K562 (cell line): ENCODE measurements at regions not wholly inside any gene's neighbourhood (a gene's known extent, or its start where the extent isn't known, plus 50 kb on each side); places are given as distances from the start of the nearest gene placed in this dataset.

Experiments used
- ATAC-seq: fragments of 200-7000 bp; cut with Tn5 transposase; 3 replicates; pipeline ENCODE4 v1.9.1; 2020; ENCODE audit warnings: moderate library complexity
- BruUV-seq: library from RNA; stranded (reverse); fragments of 400-500 nt; replicated peaks from 2 replicates; lab custom pipeline; 2021; lab: Mats Ljungman, UMichigan
- CTCF ChIA-PET: fragments of 300-600 bp; formaldehyde crosslinking; extraction: SDS; loops from one replicate; lab custom pipeline; 2021; ENCODE audit warnings: low intra/inter-chr PET ratio; lab: Yijun Ruan, JAX
- POLR2A ChIA-PET: fragments of 300-600, 350-650 bp; sonication (Branson Sonifier 250); formaldehyde crosslinking; extraction: SDS; loops from one replicate; lab custom pipeline; 2021; ENCODE audit warnings: antibody characterized with exemption, inconsistent platforms; lab: Yijun Ruan, JAX
- DNase-seq, 4 experiments: peaks; one replicate each; pipeline versions ENCODE4 v3.0.0 to v3.0.0-alpha.2; 2011 to 2018; ENCODE audit warnings: low spot score in 3 of 4, mixed read lengths in 3 of 4; ENCODE audit errors: extremely low read depth in 1 of 4
- FAIRE-seq: peaks from 2 replicates; lab custom pipeline; 2011; peaks lifted over from hg19 to GRCh38; lab: Jason Lieb, UNC
- H2AFZ ChIP-seq: 2 replicates; pipeline ENCODE4 v1.6.0; 2011; ENCODE audit warnings: low read depth, low read length, control low read depth, inconsistent platforms
- H3K27ac ChIP-seq: fragments of 200-600 bp; 3 replicates; pipeline ENCODE4 v1.8.0; 2011; ENCODE audit warnings: low read depth, mild to moderate bottlenecking, control low read depth, inconsistent platforms, low read length, moderate library complexity, mixed read lengths; ENCODE audit errors: extremely low read depth
- H3K27me3 ChIP-seq, 2 experiments: fragments of 300-600 bp in 1 of 2; 2 replicates in 1 of 2; 3 replicates in 1 of 2; pipeline versions ENCODE4 v1.6.0 to v1.8.0; 2011; ENCODE audit warnings: inconsistent platforms in 2 of 2, low read length in 2 of 2, mild to moderate bottlenecking in 1 of 2, mixed read lengths in 1 of 2, moderate library complexity in 1 of 2; ENCODE audit not compliant: control insufficient read depth in 2 of 2, insufficient read depth in 2 of 2
- H3K36me3 ChIP-seq: fragments of 300-600 bp; 3 replicates; pipeline ENCODE4 v1.8.0; 2011; ENCODE audit warnings: mild to moderate bottlenecking, low read length, inconsistent platforms; ENCODE audit not compliant: control insufficient read depth, insufficient read depth
- H3K4me1 ChIP-seq, 2 experiments: fragments of 200-600 bp in 1 of 2; replicated peaks in 1 of 2; 2 replicates in 1 of 2; 3 replicates in 1 of 2; pipeline versions ENCODE4 v1.5.1 to v1.8.0; 2011; ENCODE audit warnings: inconsistent platforms in 2 of 2, low read length in 2 of 2, mild to moderate bottlenecking in 1 of 2, mixed read lengths in 1 of 2, moderate library complexity in 1 of 2; ENCODE audit not compliant: control insufficient read depth in 2 of 2, insufficient read depth in 2 of 2
- H3K4me2 ChIP-seq: 2 replicates; pipeline ENCODE4 v1.6.1; 2011; ENCODE audit warnings: low read length, control low read depth, inconsistent platforms, mixed read lengths; ENCODE audit not compliant: insufficient read depth
- H3K4me3 ChIP-seq: fragments of 200-600 bp; sonication (generic), shearing (Covaris generic); 2 replicates; pipeline ENCODE4 v1.5.1; 2016; ENCODE audit warnings: control low read depth, inconsistent platforms
- H3K79me2 ChIP-seq: fragments of 200-600 bp; 3 replicates; pipeline ENCODE4 v1.8.0; 2011; ENCODE audit warnings: low read length, inconsistent platforms; ENCODE audit not compliant: control insufficient read depth, insufficient read depth
- H3K9ac ChIP-seq, 2 experiments: 2 replicates each; pipeline versions ENCODE4 v1.6.0 to v1.6.1; 2011; ENCODE audit warnings: low read depth in 2 of 2, low read length in 2 of 2, control low read depth in 1 of 2, inconsistent platforms in 1 of 2, mild to moderate bottlenecking in 1 of 2, mixed read lengths in 1 of 2; ENCODE audit not compliant: insufficient read depth in 1 of 2
- H3K9me1 ChIP-seq: one replicate; pipeline ENCODE4 v1.6.0; 2011; ENCODE audit warnings: inconsistent platforms, mild to moderate bottlenecking, low read length, moderate library complexity; ENCODE audit not compliant: control insufficient read depth, insufficient read depth
- H3K9me3 ChIP-seq: replicated peaks from 2 replicates; pipeline ENCODE4 v1.5.1; 2011; ENCODE audit warnings: low read depth, low read length, inconsistent platforms; ENCODE audit not compliant: control insufficient read depth, insufficient read depth
- H4K20me1 ChIP-seq: replicated peaks from 2 replicates; pipeline ENCODE4 v1.6.1; 2011; ENCODE audit warnings: low read length, inconsistent platforms, mixed read lengths; ENCODE audit not compliant: control insufficient read depth, insufficient read depth
- EGR1 ChIP-seq: fragments of 450-650 bp; conservative IDR thresholded peaks from 2 replicates; pipeline ENCODE4 v1.6.1; 2017; ENCODE audit warnings: mild to moderate bottlenecking
- HNRNPK ChIP-seq: fragments of 200-400 bp; formaldehyde crosslinking; IDR thresholded peaks from one replicate; pipeline ENCODE4 v1.6.1; 2018; ENCODE audit warnings: mild to moderate bottlenecking, low read depth, low read length; ENCODE audit not compliant: poor library complexity, severe bottlenecking
- JUNB ChIP-seq: fragments of 450-650 bp; formaldehyde crosslinking; conservative IDR thresholded peaks from 2 replicates; pipeline ENCODE4 v1.4.0; 2020; ENCODE audit warnings: mild to moderate bottlenecking
- NFRKB ChIP-seq: fragments of 450-650 bp; IDR thresholded peaks from 2 replicates; pipeline ENCODE4 v1.6.1; 2016; ENCODE audit warnings: low read depth
- TAF9B ChIP-seq: fragments of 450-650 bp; IDR thresholded peaks from 2 replicates; pipeline ENCODE4 v1.6.1; 2018; ENCODE audit warnings: mild to moderate bottlenecking; ENCODE audit not compliant: partially characterized antibody
- XRCC5 ChIP-seq: fragments of 200-400 bp; formaldehyde crosslinking; IDR thresholded peaks from 2 replicates; pipeline ENCODE4 v1.6.1; 2017; ENCODE audit warnings: low read depth, mild to moderate bottlenecking, low read length
- ZNF277 ChIP-seq: fragments of 250-450 bp; sonication (Bioruptor Pico); IDR thresholded peaks from 2 replicates; pipeline ENCODE4 v1.8.0; 2022; ENCODE audit warnings: inconsistent platforms, mild to moderate bottlenecking, moderate library complexity, borderline replicate concordance
- WGBS: fragments of 100-300 bp; shearing (Covaris generic); methylation state at CpG from one replicate; pipeline ENCODE4 v1.1.6; 2016; ENCODE audit warnings: low coverage, mixed read lengths; ENCODE audit not compliant: insufficient coverage; ENCODE audit errors: missing lambda C conversion rate; 5-methylcytosine and 5-hydroxymethylcytosine counted together
- in situ Hi-C: fragments of 300-500 bp; cut with MboI; formaldehyde crosslinking; loops from 4 replicates; pipeline ENCODE4 v1.15.0; 2018; ENCODE audit warnings: inconsistent platforms, mixed read lengths
- intact Hi-C: fragments of 100-400 bp; cut with micrococcal nuclease; formaldehyde crosslinking; loops from 2 replicates; pipeline ENCODE4 v1.14.2; 2022
- TF ChIP-seq, protein P1 (sequence below): IDR thresholded peaks from 2 replicates; pipeline ENCODE4 v1.6.1; 2011; ENCODE audit warnings: borderline replicate concordance, low read depth, mild to moderate bottlenecking, moderate library complexity, low read length; ENCODE audit not compliant: insufficient read depth, poor library complexity, severe bottlenecking
- TF ChIP-seq, protein P2 (sequence below), 2 experiments: fragments of 450-650 bp in 1 of 2; sonication (generic) in 1 of 2; formaldehyde crosslinking in 1 of 2; IDR thresholded peaks; 2 replicates each; pipeline versions ENCODE4 v1.7.1 to v1.9.0; 2016 to 2022; ENCODE audit warnings: inconsistent platforms in 1 of 2, mild to moderate bottlenecking in 1 of 2, missing genetic modification reagents in 1 of 2

GRCh38 chr3:20751296-20751695 lies 565.3 kb upstream of the SGO1 start:
- H3K79me2 ChIP-seq = no peaks in the 10 kb centered on the region
- DNase-seq (no peak), ATAC-seq (no peak), FAIRE-seq (no peak)
- POLR2A ChIA-PET = no interaction called here
- H3K4me3 ChIP-seq = no peak overlapping the region
- H3K9me3 ChIP-seq = no peaks in the 10 kb centered on the region
- BruUV-seq = no TSS peak
- CTCF ChIA-PET = no interaction called here
- no peak overlapping the region for H3K9ac ChIP-seq
- no peak for TF ChIP-seq TAF9B
- no peak for TF ChIP-seq XRCC5
- TF ChIP-seq NFRKB = no peak
- TF ChIP-seq EGR1 = no peak
- TF ChIP-seq, protein P1, sequence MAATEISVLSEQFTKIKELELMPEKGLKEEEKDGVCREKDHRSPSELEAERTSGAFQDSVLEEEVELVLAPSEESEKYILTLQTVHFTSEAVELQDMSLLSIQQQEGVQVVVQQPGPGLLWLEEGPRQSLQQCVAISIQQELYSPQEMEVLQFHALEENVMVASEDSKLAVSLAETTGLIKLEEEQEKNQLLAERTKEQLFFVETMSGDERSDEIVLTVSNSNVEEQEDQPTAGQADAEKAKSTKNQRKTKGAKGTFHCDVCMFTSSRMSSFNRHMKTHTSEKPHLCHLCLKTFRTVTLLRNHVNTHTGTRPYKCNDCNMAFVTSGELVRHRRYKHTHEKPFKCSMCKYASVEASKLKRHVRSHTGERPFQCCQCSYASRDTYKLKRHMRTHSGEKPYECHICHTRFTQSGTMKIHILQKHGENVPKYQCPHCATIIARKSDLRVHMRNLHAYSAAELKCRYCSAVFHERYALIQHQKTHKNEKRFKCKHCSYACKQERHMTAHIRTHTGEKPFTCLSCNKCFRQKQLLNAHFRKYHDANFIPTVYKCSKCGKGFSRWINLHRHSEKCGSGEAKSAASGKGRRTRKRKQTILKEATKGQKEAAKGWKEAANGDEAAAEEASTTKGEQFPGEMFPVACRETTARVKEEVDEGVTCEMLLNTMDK = no peak
- no peak for TF ChIP-seq ZNF277
- no peak for TF ChIP-seq JUNB (CRISPR knock-in tag)
- TF ChIP-seq, protein P2, sequence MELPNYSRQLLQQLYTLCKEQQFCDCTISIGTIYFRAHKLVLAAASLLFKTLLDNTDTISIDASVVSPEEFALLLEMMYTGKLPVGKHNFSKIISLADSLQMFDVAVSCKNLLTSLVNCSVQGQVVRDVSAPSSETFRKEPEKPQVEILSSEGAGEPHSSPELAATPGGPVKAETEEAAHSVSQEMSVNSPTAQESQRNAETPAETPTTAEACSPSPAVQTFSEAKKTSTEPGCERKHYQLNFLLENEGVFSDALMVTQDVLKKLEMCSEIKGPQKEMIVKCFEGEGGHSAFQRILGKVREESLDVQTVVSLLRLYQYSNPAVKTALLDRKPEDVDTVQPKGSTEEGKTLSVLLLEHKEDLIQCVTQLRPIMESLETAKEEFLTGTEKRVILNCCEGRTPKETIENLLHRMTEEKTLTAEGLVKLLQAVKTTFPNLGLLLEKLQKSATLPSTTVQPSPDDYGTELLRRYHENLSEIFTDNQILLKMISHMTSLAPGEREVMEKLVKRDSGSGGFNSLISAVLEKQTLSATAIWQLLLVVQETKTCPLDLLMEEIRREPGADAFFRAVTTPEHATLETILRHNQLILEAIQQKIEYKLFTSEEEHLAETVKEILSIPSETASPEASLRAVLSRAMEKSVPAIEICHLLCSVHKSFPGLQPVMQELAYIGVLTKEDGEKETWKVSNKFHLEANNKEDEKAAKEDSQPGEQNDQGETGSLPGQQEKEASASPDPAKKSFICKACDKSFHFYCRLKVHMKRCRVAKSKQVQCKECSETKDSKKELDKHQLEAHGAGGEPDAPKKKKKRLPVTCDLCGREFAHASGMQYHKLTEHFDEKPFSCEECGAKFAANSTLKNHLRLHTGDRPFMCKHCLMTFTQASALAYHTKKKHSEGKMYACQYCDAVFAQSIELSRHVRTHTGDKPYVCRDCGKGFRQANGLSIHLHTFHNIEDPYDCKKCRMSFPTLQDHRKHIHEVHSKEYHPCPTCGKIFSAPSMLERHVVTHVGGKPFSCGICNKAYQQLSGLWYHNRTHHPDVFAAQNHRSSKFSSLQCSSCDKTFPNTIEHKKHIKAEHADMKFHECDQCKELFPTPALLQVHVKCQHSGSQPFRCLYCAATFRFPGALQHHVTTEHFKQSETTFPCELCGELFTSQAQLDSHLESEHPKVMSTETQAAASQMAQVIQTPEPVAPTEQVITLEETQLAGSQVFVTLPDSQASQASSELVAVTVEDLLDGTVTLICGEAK (IDR thresholded peaks at IDR 0.05) = no peak
- TF ChIP-seq, protein P2 (CRISPR knock-in tag; IDR thresholded peaks at IDR 0.05) = no peak
- no peak for TF ChIP-seq HNRNPK
- H4K20me1 ChIP-seq = no peaks in the 10 kb centered on the region
- H3K27ac ChIP-seq = no peak overlapping the region
- intact Hi-C loops (no loop called here), in situ Hi-C loops (no loop called here)
- no peak overlapping the region for H3K4me2 ChIP-seq
- H3K27me3 ChIP-seq = no peaks in the 10 kb centered on the region
- 1% methylated on average over 4 of the region's 4 CpGs for WGBS
- H3K36me3 ChIP-seq = no peaks in the 10 kb centered on the region
- no peak overlapping the region for H2AFZ ChIP-seq
- H3K9me1 ChIP-seq = no peaks in the 10 kb centered on the region
- H3K4me1 ChIP-seq = no peaks in the 10 kb centered on the region
